GM06990 (cell line): ENCODE measurements at regions not wholly inside any gene's neighbourhood (a gene's known extent, or its start where the extent isn't known, plus 50 kb on each side); places are given as distances from the start of the nearest gene placed in this dataset.

Experiments used
- DNase-seq: peaks from one replicate; pipeline ENCODE4 v3.0.0-alpha.2; 2011; ENCODE audit not compliant: insufficient read length; ENCODE audit errors: extremely low read depth
- H3K27me3 ChIP-seq: replicated peaks from 2 replicates; pipeline ENCODE4 v1.6.0; 2011; ENCODE audit warnings: low read length; ENCODE audit not compliant: control insufficient read depth, insufficient read depth
- H3K36me3 ChIP-seq: 2 replicates; pipeline ENCODE4 v1.5.1; 2011; ENCODE audit warnings: low read length; ENCODE audit not compliant: control insufficient read depth, insufficient read depth
- H3K4me3 ChIP-seq: replicated peaks from 2 replicates; pipeline ENCODE4 v1.5.1; 2011; ENCODE audit warnings: low read depth, mild to moderate bottlenecking, control low read depth, low read length
- TF ChIP-seq, protein P1 (sequence below): IDR thresholded peaks from 2 replicates; pipeline ENCODE4 v1.5.1; 2011; ENCODE audit warnings: low read length, control low read depth, mild to moderate bottlenecking, inconsistent platforms; ENCODE audit not compliant: insufficient read depth, poor library complexity, severe bottlenecking

DNA sequence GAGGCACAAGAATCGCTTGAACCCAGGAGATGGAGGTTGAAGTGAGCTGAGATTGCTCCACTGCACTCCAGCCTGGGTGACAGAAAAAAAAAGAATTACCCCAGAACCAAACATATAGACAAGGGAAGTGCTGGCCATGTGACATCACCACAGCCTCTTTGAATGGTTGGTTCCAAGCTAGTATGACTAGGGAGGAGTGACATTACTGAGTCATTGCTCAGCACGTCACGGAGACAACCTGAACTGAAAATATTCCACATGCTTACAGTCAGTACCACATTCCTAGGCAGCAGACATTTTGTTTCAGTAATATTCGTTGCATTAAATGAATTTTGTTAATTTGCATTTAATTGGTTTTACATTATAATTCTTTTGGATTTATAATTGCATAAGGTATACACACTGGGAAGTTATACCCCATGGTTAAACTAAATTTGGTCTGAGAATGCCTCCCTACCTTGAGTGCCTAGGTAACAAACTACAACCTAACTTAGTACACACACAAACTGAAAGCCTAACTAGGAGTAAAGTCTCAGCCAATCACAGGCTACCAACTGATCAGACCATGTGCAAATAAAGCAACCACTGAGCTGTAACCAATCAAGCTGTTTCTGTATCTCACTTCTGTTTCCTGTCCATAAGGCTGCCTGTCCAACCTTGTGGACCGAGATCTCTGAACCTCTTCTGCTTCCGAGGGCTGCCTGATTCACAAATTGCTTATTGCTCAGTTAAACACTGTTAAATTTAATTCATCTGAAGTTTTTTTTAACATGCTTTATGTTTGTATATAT, 164.4 kb downstream of the CAND1 start:
- no peak for DNase-seq
- H3K36me3 ChIP-seq = no peaks in the 10 kb centered on the region
- H3K4me3 ChIP-seq = no peak overlapping the region
- TF ChIP-seq, protein P1, sequence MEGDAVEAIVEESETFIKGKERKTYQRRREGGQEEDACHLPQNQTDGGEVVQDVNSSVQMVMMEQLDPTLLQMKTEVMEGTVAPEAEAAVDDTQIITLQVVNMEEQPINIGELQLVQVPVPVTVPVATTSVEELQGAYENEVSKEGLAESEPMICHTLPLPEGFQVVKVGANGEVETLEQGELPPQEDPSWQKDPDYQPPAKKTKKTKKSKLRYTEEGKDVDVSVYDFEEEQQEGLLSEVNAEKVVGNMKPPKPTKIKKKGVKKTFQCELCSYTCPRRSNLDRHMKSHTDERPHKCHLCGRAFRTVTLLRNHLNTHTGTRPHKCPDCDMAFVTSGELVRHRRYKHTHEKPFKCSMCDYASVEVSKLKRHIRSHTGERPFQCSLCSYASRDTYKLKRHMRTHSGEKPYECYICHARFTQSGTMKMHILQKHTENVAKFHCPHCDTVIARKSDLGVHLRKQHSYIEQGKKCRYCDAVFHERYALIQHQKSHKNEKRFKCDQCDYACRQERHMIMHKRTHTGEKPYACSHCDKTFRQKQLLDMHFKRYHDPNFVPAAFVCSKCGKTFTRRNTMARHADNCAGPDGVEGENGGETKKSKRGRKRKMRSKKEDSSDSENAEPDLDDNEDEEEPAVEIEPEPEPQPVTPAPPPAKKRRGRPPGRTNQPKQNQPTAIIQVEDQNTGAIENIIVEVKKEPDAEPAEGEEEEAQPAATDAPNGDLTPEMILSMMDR = no peak
- no peaks in the 10 kb centered on the region for H3K27me3 ChIP-seq

DNA sequence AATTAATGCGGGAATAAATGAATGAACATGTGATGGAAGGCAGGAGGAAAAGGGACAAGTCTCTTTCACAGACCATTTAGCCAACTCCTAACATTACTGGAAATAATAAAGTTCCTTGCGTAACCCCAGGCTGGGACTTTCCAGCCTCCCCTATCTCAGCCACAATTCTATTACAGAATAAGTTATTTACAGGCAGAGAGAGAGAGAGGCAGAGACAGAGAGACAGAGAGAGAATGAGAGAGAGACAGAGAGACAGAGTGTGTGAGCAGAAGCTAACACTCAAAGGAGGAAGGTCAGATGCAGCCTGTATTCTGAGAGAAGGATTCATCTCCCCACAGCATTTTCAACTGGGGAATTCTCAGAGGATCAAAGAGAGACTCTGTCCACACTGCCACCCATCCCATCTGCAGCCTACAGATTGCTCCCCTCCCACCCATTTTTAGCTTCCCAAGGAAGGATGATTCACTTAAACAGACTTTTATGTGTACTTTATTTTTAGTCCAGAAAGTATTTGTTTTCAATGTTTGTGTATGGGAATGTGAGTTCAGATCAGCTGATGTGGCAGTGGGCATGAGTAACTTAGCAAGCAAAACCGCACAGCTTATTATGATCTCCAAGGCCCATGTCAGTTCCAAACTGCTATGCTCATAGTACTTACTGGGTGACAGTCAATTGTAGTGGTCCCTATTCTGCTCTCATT, 165.7 kb downstream of the CAND1 start:
- H3K36me3 ChIP-seq = no peaks in the 10 kb centered on the region
- DNase-seq = no peak
- no peaks in the 10 kb centered on the region for H3K27me3 ChIP-seq
- TF ChIP-seq, protein P1 = no peak
- no peak overlapping the region for H3K4me3 ChIP-seq

DNA sequence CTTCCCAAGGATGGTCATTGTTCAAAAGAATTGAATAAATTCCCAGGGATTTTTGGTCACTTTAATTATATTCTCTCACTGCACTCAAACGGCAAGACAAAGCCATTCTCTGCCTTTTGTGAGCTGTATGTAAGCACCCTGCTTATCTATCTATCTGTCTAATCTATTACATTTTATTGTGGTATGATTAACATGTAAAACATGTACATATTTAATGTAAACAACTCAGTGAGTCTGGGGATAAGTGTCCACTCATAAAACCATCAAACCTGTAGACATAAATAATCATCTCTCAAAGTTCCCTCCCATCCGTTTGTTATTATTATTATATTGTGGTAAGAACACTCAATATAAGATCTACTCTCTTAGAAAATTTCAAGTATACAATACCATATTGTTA, 167.1 kb downstream of the CAND1 start:
- Histone ChIP-seq H3K36me3 (no peaks in the 10 kb centered on the region), H3K4me3 (no peak overlapping the region), H3K27me3 (no peaks in the 10 kb centered on the region)
- DNase-seq = no peak
- TF ChIP-seq, protein P1 = no peak

DNA sequence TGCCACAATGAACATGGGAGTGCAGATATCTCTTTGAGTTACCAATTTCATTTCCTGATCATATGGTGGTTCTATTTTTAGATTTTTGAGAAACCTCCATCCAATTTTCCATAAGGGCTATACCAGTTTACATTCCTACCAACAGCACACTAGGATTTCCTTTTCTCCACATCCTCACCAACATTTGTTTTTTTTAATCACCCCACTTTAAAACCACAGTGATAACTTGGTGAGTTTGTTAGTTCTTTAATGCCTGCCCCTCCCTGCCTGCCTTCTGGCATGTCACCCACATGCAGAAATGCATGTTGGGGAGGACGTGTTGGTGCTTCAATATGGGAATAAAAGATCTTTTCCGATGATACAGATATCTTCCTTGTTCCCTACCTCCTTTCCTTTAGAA, 167.9 kb downstream of the CAND1 start:
- TF ChIP-seq, protein P1 = no peak
- no peak for DNase-seq

DNA sequence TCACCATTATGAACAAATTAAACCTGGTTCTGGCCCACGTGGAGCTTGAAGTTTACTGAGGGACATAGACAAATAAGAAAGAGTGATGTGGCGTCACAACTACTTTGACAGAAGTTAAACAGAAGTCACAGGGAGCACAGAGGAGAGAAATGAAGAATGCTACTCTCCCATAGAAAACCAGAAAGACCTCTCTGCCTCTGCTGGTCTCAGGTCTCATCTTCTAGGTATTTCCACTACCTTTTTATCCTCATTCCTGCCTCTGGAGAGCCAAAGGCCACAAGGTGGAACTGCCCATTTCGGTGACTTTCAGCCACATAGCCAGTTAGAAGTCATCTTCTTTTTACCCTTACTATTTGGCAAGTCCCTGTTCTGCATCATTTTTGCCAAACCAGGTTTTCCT, 170.5 kb downstream of the CAND1 start:
- Histone ChIP-seq H3K36me3 (no peaks in the 10 kb centered on the region), H3K4me3 (no peak overlapping the region), H3K27me3 (no peaks in the 10 kb centered on the region)
- TF ChIP-seq, protein P1 = no peak
- DNase-seq = no peak

More for the DNA sequence above, 167.9 kb downstream of the CAND1 start:
- H3K36me3 ChIP-seq = no peaks in the 10 kb centered on the region
- no peaks in the 10 kb centered on the region for H3K27me3 ChIP-seq
- no peak overlapping the region for H3K4me3 ChIP-seq
